NCI-H748 treated with DMSO at 0.1 percent for 48 hours (cell line): ENCODE measurements at regions not wholly inside any gene's neighbourhood (a gene's known extent, or its start where the extent isn't known, plus 50 kb on each side); places are given as distances from the start of the nearest gene placed in this dataset.
"Not testable (repeated sequence)": the region's sequence is repeated elsewhere in the genome, so short reads cannot be mapped to it uniquely, and the experiment has no call there.

Source experiments
- DNase-seq: peaks from one replicate; lab custom pipeline; 2025; lab: John Stamatoyannopoulos, UW

GRCh38 chr16:65313936-65314626 lies 192.2 kb upstream of the CDH11 start:
- no peak for DNase-seq

GRCh38 chr16:65312795-65313194 lies 190.9 kb upstream of the CDH11 start:
- DNase-seq: no peak

- no peak for DNase-seq
Measured at GRCh38 chr16:65312071-65312470, 190.2 kb upstream of the CDH11 start.

GRCh38 chr16:65310491-65310890 lies 188.6 kb upstream of the CDH11 start:
- DNase-seq: not testable (repeated sequence)

GRCh38 chr16:65309354-65309753 lies 187.5 kb upstream of the CDH11 start:
- no peak for DNase-seq

GRCh38 chr16:65308506-65308905 lies 186.6 kb upstream of the CDH11 start:
- DNase-seq: no peak

- no peak for DNase-seq
Measured at GRCh38 chr16:65307286-65307685, 185.4 kb upstream of the CDH11 start.

- DNase-seq: no peak
Measured at GRCh38 chr16:65306722-65307121, 184.9 kb upstream of the CDH11 start.

GRCh38 chr16:65306300-65306699 lies 184.4 kb upstream of the CDH11 start:
- DNase-seq: no peak

GRCh38 chr16:65305266-65305959 lies 183.6 kb upstream of the CDH11 start:
- no peak for DNase-seq

- no peak for DNase-seq
Measured at GRCh38 chr16:65301029-65301428, 179.2 kb upstream of the CDH11 start.

- no peak for DNase-seq
Measured at GRCh38 chr16:65297453-65297852, 175.6 kb upstream of the CDH11 start.

GRCh38 chr16:65295527-65295926 lies 173.7 kb upstream of the CDH11 start:
- no peak for DNase-seq

GRCh38 chr16:65294708-65295107 lies 172.8 kb upstream of the CDH11 start:
- no peak for DNase-seq

GRCh38 chr16:65294165-65294564 lies 172.3 kb upstream of the CDH11 start:
- DNase-seq: no peak

- no peak for DNase-seq
Measured at GRCh38 chr16:65289022-65289421, 167.2 kb upstream of the CDH11 start.

- no peak for DNase-seq
Measured at GRCh38 chr16:65287307-65287706, 165.4 kb upstream of the CDH11 start.

- no peak for DNase-seq
Measured at GRCh38 chr16:65285128-65286048, 163.5 kb upstream of the CDH11 start.

- DNase-seq: no peak
Measured at GRCh38 chr16:65284626-65285025, 162.8 kb upstream of the CDH11 start.

GRCh38 chr16:65283181-65283651 lies 161.4 kb upstream of the CDH11 start:
- no peak for DNase-seq

- DNase-seq: no peak
Measured at GRCh38 chr16:65281586-65281985, 159.7 kb upstream of the CDH11 start.

- DNase-seq: no peak
Measured at GRCh38 chr16:65280845-65281512, 159.1 kb upstream of the CDH11 start.
